ENCODE measurements at regions not wholly inside any gene's neighbourhood (a gene's known extent, or its start where the extent isn't known, plus 50 kb on each side); places are given as distances from the start of the nearest gene placed in this dataset.

GRCh38 chr13:34571716-34572115, 370.4 kb upstream of the NBEA start:
- no peaks in the 10 kb centered on the region for H3K27me3 ChIP-seq (ENCODE audit: control insufficient read depth, insufficient read depth, low read length)
- no peaks in the 10 kb centered on the region for H3K36me3 ChIP-seq (ENCODE audit: control insufficient read depth, insufficient read depth, low read length)
- H3K4me3 ChIP-seq (ENCODE audit: low read depth, low read length) = no peak overlapping the region
- no peak overlapping the region for H3K9ac ChIP-seq (ENCODE audit: low read depth, low read length)
- no peaks in the 10 kb centered on the region for H3K4me1 ChIP-seq (ENCODE audit: control insufficient read depth, insufficient read depth, low read length)
- H3K9me3 ChIP-seq (ENCODE audit: control insufficient read depth, insufficient read depth, low read length) = no peaks in the 10 kb centered on the region

GRCh38 chr13:34577051-34577450, 365.0 kb upstream of the NBEA start:
- no peaks in the 10 kb centered on the region for H3K4me1 ChIP-seq (ENCODE audit: control insufficient read depth, insufficient read depth, low read length)
- no peaks in the 10 kb centered on the region for H3K36me3 ChIP-seq (ENCODE audit: control insufficient read depth, insufficient read depth, low read length)
- no peaks in the 10 kb centered on the region for H3K27me3 ChIP-seq (ENCODE audit: control insufficient read depth, insufficient read depth, low read length)
- no peak overlapping the region for H3K9ac ChIP-seq (ENCODE audit: low read depth, low read length)
- no peak overlapping the region for H3K4me3 ChIP-seq (ENCODE audit: low read depth, low read length)
- H3K9me3 ChIP-seq (ENCODE audit: control insufficient read depth, insufficient read depth, low read length) = no peaks in the 10 kb centered on the region

GRCh38 chr13:34578471-34578870, 363.6 kb upstream of the NBEA start:
- no peak overlapping the region for H3K9ac ChIP-seq (ENCODE audit: low read depth, low read length)
- no peaks in the 10 kb centered on the region for H3K36me3 ChIP-seq (ENCODE audit: control insufficient read depth, insufficient read depth, low read length)
- H3K27me3 ChIP-seq (ENCODE audit: control insufficient read depth, insufficient read depth, low read length) = no peaks in the 10 kb centered on the region
- H3K9me3 ChIP-seq (ENCODE audit: control insufficient read depth, insufficient read depth, low read length) = no peaks in the 10 kb centered on the region
- no peak overlapping the region for H3K4me3 ChIP-seq (ENCODE audit: low read depth, low read length)
- no peaks in the 10 kb centered on the region for H3K4me1 ChIP-seq (ENCODE audit: control insufficient read depth, insufficient read depth, low read length)

GRCh38 chr13:34578917-34579316, 363.2 kb upstream of the NBEA start:
- Histone ChIP-seq H3K27me3 (ENCODE audit: control insufficient read depth, insufficient read depth, low read length) (no peaks in the 10 kb centered on the region), H3K9ac (ENCODE audit: low read depth, low read length) (no peak overlapping the region), H3K4me1 (ENCODE audit: control insufficient read depth, insufficient read depth, low read length) (no peaks in the 10 kb centered on the region), H3K36me3 (ENCODE audit: control insufficient read depth, insufficient read depth, low read length) (no peaks in the 10 kb centered on the region), H3K9me3 (ENCODE audit: control insufficient read depth, insufficient read depth, low read length) (no peaks in the 10 kb centered on the region), H3K4me3 (ENCODE audit: low read depth, low read length) (no peak overlapping the region)

GRCh38 chr13:34583181-34583580, 358.9 kb upstream of the NBEA start:
- Histone ChIP-seq H3K4me1 (ENCODE audit: control insufficient read depth, insufficient read depth, low read length) (no peaks in the 10 kb centered on the region), H3K9me3 (ENCODE audit: control insufficient read depth, insufficient read depth, low read length) (no peaks in the 10 kb centered on the region), H3K9ac (ENCODE audit: low read depth, low read length) (no peak overlapping the region), H3K36me3 (ENCODE audit: control insufficient read depth, insufficient read depth, low read length) (no peaks in the 10 kb centered on the region), H3K4me3 (ENCODE audit: low read depth, low read length) (no peak overlapping the region), H3K27me3 (ENCODE audit: control insufficient read depth, insufficient read depth, low read length) (no peaks in the 10 kb centered on the region)

- Histone ChIP-seq H3K9ac (ENCODE audit: low read depth, low read length) (no peak overlapping the region), H3K9me3 (ENCODE audit: control insufficient read depth, insufficient read depth, low read length) (no peaks in the 10 kb centered on the region), H3K4me3 (ENCODE audit: low read depth, low read length) (no peak overlapping the region), H3K36me3 (ENCODE audit: control insufficient read depth, insufficient read depth, low read length) (no peaks in the 10 kb centered on the region), H3K4me1 (ENCODE audit: control insufficient read depth, insufficient read depth, low read length) (peaks cover 5% of the 10 kb centered on the region), H3K27me3 (ENCODE audit: control insufficient read depth, insufficient read depth, low read length) (no peaks in the 10 kb centered on the region)
These were observed 354.5 kb upstream of the NBEA start for GRCh38 chr13:34587576-34587975.

GRCh38 chr13:34588362-34588761, 353.7 kb upstream of the NBEA start:
- H3K36me3 ChIP-seq (ENCODE audit: control insufficient read depth, insufficient read depth, low read length) = no peaks in the 10 kb centered on the region
- H3K4me3 ChIP-seq (ENCODE audit: low read depth, low read length) = no peak overlapping the region
- no peaks in the 10 kb centered on the region for H3K27me3 ChIP-seq (ENCODE audit: control insufficient read depth, insufficient read depth, low read length)
- peaks cover 5% of the 10 kb centered on the region for H3K4me1 ChIP-seq (ENCODE audit: control insufficient read depth, insufficient read depth, low read length)
- H3K9me3 ChIP-seq (ENCODE audit: control insufficient read depth, insufficient read depth, low read length) = no peaks in the 10 kb centered on the region
- H3K9ac ChIP-seq (ENCODE audit: low read depth, low read length) = no peak overlapping the region

- no peaks in the 10 kb centered on the region for H3K36me3 ChIP-seq (ENCODE audit: control insufficient read depth, insufficient read depth, low read length)
- no peaks in the 10 kb centered on the region for H3K27me3 ChIP-seq (ENCODE audit: control insufficient read depth, insufficient read depth, low read length)
- peaks cover 5% of the 10 kb centered on the region for H3K4me1 ChIP-seq (ENCODE audit: control insufficient read depth, insufficient read depth, low read length)
- H3K4me3 ChIP-seq (ENCODE audit: low read depth, low read length) = no peak overlapping the region
- no peaks in the 10 kb centered on the region for H3K9me3 ChIP-seq (ENCODE audit: control insufficient read depth, insufficient read depth, low read length)
- H3K9ac ChIP-seq (ENCODE audit: low read depth, low read length) = no peak overlapping the region
These were observed 352.5 kb upstream of the NBEA start for GRCh38 chr13:34589581-34589980.

GRCh38 chr13:34591129-34591528, 350.9 kb upstream of the NBEA start:
- Histone ChIP-seq H3K4me3 (ENCODE audit: low read depth, low read length) (no peak overlapping the region), H3K9me3 (ENCODE audit: control insufficient read depth, insufficient read depth, low read length) (no peaks in the 10 kb centered on the region), H3K27me3 (ENCODE audit: control insufficient read depth, insufficient read depth, low read length) (no peaks in the 10 kb centered on the region), H3K4me1 (ENCODE audit: control insufficient read depth, insufficient read depth, low read length) (peaks cover 5% of the 10 kb centered on the region), H3K36me3 (ENCODE audit: control insufficient read depth, insufficient read depth, low read length) (no peaks in the 10 kb centered on the region), H3K9ac (ENCODE audit: low read depth, low read length) (no peak overlapping the region)

- Histone ChIP-seq H3K27me3 (ENCODE audit: control insufficient read depth, insufficient read depth, low read length) (no peaks in the 10 kb centered on the region), H3K36me3 (ENCODE audit: control insufficient read depth, insufficient read depth, low read length) (no peaks in the 10 kb centered on the region), H3K9me3 (ENCODE audit: control insufficient read depth, insufficient read depth, low read length) (no peaks in the 10 kb centered on the region), H3K4me3 (ENCODE audit: low read depth, low read length) (no peak overlapping the region), H3K9ac (ENCODE audit: low read depth, low read length) (no peak overlapping the region), H3K4me1 (ENCODE audit: control insufficient read depth, insufficient read depth, low read length) (peaks cover 5% of the 10 kb centered on the region)
These were observed 350.1 kb upstream of the NBEA start for GRCh38 chr13:34591900-34592529.

- peaks cover 5% of the 10 kb centered on the region for H3K4me1 ChIP-seq (ENCODE audit: control insufficient read depth, insufficient read depth, low read length)
- no peaks in the 10 kb centered on the region for H3K36me3 ChIP-seq (ENCODE audit: control insufficient read depth, insufficient read depth, low read length)
- no peaks in the 10 kb centered on the region for H3K27me3 ChIP-seq (ENCODE audit: control insufficient read depth, insufficient read depth, low read length)
- H3K9ac ChIP-seq (ENCODE audit: low read depth, low read length) = no peak overlapping the region
- no peak overlapping the region for H3K4me3 ChIP-seq (ENCODE audit: low read depth, low read length)
- H3K9me3 ChIP-seq (ENCODE audit: control insufficient read depth, insufficient read depth, low read length) = no peaks in the 10 kb centered on the region
These were observed 348.4 kb upstream of the NBEA start for GRCh38 chr13:34593658-34594057.

GRCh38 chr13:34594507-34594906, 347.6 kb upstream of the NBEA start:
- Histone ChIP-seq H3K36me3 (ENCODE audit: control insufficient read depth, insufficient read depth, low read length) (no peaks in the 10 kb centered on the region), H3K4me3 (ENCODE audit: low read depth, low read length) (no peak overlapping the region), H3K27me3 (ENCODE audit: control insufficient read depth, insufficient read depth, low read length) (no peaks in the 10 kb centered on the region), H3K4me1 (ENCODE audit: control insufficient read depth, insufficient read depth, low read length) (peaks cover 5% of the 10 kb centered on the region), H3K9ac (ENCODE audit: low read depth, low read length) (no peak overlapping the region), H3K9me3 (ENCODE audit: control insufficient read depth, insufficient read depth, low read length) (no peaks in the 10 kb centered on the region)
